Skeletal muscle cell (primary cell): ENCODE measurements at regions not wholly inside any gene's neighbourhood (a gene's known extent, or its start where the extent isn't known, plus 50 kb on each side); places are given as distances from the start of the nearest gene placed in this dataset.
A peak's percentile ranks its signal among the peaks of the same experiment; 100 is the strongest.

Experiments used
- DNase-seq: peaks from one replicate; pipeline ENCODE4 v3.0.0-alpha.2; 2010; ENCODE audit warnings: low read depth
- H3K4me3 ChIP-seq: 2 replicates; pipeline ENCODE4 v1.5.1; 2011; ENCODE audit warnings: low read depth, mild to moderate bottlenecking, control low read depth, low read length, moderate library complexity

GRCh38 chr21:16777041-16777720 is 735.7 kb upstream of the CXADR start:
- no peak overlapping the region for H3K4me3 ChIP-seq
- DNase-seq, result no peak

- no peak overlapping the region for H3K4me3 ChIP-seq
- no peak for DNase-seq
These were observed 724.3 kb upstream of the CXADR start for GRCh38 chr21:16788584-16788983.

GRCh38 chr21:16789636-16790035 is 723.2 kb upstream of the CXADR start:
- DNase-seq, result no peak
- H3K4me3 ChIP-seq, result no peak overlapping the region

- no peak for DNase-seq
- H3K4me3 ChIP-seq, result no peak overlapping the region
These were observed 720.7 kb upstream of the CXADR start for GRCh38 chr21:16792101-16792500.

GRCh38 chr21:16794950-16795349 is 717.9 kb upstream of the CXADR start:
- peak; percentile 90 for DNase-seq
- H3K4me3 ChIP-seq, result no peak overlapping the region

GRCh38 chr21:16796776-16797175 is 716.1 kb upstream of the CXADR start:
- no peak overlapping the region for H3K4me3 ChIP-seq
- DNase-seq, result no peak

GRCh38 chr21:16797540-16797939 is 715.3 kb upstream of the CXADR start:
- no peak for DNase-seq

GRCh38 chr21:16797966-16798365 is 714.9 kb upstream of the CXADR start:
- no peak overlapping the region for H3K4me3 ChIP-seq
- DNase-seq, result no peak

More at GRCh38 chr21:16797540-16797939, 715.3 kb upstream of the CXADR start:
- no peak overlapping the region for H3K4me3 ChIP-seq

- H3K4me3 ChIP-seq, result no peak overlapping the region
- no peak for DNase-seq
These were observed 712.1 kb upstream of the CXADR start for GRCh38 chr21:16800536-16801275.

GRCh38 chr21:16811011-16811410 is 701.8 kb upstream of the CXADR start:
- no peak for DNase-seq
- H3K4me3 ChIP-seq, result no peak overlapping the region

- no peak for DNase-seq
- no peak overlapping the region for H3K4me3 ChIP-seq
These were observed 700.9 kb upstream of the CXADR start for GRCh38 chr21:16811970-16812369.

- no peak overlapping the region for H3K4me3 ChIP-seq
- DNase-seq, result no peak
These were observed 697.6 kb upstream of the CXADR start for GRCh38 chr21:16815243-16815642.

- DNase-seq, result peak; percentile 11
- no peak overlapping the region for H3K4me3 ChIP-seq
These were observed 691.3 kb upstream of the CXADR start for GRCh38 chr21:16821588-16821987.

GRCh38 chr21:16829532-16829931 is 683.3 kb upstream of the CXADR start:
- DNase-seq, result no peak
- no peak overlapping the region for H3K4me3 ChIP-seq

- DNase-seq, result no peak
- no peak overlapping the region for H3K4me3 ChIP-seq
These were observed 680.1 kb upstream of the CXADR start for GRCh38 chr21:16832791-16833190.

GRCh38 chr21:16834791-16835190 is 678.1 kb upstream of the CXADR start:
- no peak overlapping the region for H3K4me3 ChIP-seq
- DNase-seq, result no peak

- DNase-seq, result no peak
- H3K4me3 ChIP-seq, result no peak overlapping the region
These were observed 675.5 kb upstream of the CXADR start for GRCh38 chr21:16837321-16837720.

GRCh38 chr21:16837721-16838120 is 675.1 kb upstream of the CXADR start:
- no peak for DNase-seq
- H3K4me3 ChIP-seq, result no peak overlapping the region

GRCh38 chr21:16838331-16838730 is 674.5 kb upstream of the CXADR start:
- no peak for DNase-seq
- H3K4me3 ChIP-seq, result no peak overlapping the region

GRCh38 chr21:16840538-16840937 is 672.3 kb upstream of the CXADR start:
- no peak overlapping the region for H3K4me3 ChIP-seq
- no peak for DNase-seq
